Activated CD4-positive, alpha-beta T cell treated with anti-CD3 and anti-CD28 coated beads, Interleukin-2, amount 50 U/mL, for 4 hours (primary cell): ENCODE measurements at regions not wholly inside any gene's neighbourhood (a gene's known extent, or its start where the extent isn't known, plus 50 kb on each side); places are given as distances from the start of the nearest gene placed in this dataset.

Source experiments
- DNase-seq, 2 experiments: peaks; one replicate each; pipeline ENCODE4 v3.0.0-alpha.2; 2020

DNA sequence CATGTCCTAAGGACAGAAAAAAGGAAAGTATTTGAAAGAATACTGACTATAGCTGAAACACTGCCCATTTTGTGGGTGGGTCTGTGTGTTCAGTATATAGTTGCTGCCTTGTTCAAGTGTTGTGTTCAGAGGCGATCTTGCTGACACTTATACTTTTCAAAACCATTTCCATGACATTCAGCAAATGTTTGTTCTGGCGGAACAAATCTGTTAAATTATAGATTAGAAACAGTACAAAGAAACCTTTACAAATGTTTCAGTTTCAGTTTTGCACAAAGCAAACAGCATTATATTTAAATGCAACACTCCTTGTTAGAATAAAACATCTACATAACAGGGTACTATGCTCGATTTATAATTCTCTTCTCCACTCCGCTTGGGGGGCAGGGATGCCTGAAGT lies 2276.3 kb downstream of the MAT2B start:
- DNase-seq: no peak

DNA sequence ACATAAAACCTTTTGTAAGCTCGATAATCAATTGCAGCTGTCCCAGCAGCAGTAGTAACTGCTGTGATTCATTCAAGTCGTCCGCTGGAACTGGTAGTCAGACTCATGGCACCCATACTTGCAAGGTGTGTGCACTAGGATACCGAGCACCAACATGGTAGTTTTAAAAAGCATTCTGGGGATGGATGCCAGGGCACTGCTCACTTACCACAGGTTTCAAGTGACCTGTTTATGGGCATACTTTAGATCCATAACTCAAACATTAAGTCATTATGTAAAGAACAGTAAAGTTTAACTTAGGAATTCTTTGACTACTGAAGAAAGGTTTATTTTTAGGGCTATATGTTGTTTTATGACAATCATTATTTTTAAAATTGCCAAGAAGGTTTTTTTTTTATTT lies 2277.6 kb downstream of the MAT2B start:
- no peak for DNase-seq

DNA sequence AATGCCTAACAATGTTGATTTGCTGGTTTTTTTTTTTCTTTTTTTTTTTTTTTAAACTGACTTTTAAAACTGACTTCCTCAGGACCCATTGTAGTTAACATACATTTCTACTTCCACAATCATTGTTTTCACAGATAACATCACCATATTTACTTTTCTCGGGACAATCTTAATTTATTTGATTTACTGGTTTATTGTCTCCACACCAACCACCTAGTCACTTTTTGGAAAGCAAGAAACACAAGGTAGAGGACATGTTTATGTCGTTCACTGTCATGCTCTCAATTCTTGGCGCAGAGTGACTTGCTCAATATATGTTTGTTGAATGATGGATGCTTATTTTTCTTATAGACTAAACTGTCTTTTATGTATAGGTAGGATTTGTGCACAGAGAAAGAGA lies 2280.7 kb downstream of the MAT2B start:
- DNase-seq: no peak

DNA sequence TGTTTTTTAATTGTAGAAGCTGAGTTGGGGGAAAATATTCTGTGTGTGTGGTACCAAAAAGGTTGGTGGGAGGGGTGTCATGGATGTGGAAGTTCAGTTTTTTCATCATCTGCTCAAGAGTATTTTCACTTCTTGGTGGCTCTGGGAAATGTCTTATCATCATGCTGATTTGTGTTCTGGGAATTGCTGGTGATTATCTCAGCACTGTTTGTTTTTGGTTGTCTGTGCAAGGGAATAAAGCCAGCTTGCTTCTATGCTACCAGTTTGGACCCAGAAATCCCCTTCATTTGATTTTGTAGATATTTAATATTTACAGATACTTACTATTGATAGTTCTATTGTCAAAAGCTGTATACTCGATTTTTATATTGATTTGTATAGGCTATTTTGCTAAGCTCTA lies 2289.7 kb downstream of the MAT2B start:
- no peak for DNase-seq

DNA sequence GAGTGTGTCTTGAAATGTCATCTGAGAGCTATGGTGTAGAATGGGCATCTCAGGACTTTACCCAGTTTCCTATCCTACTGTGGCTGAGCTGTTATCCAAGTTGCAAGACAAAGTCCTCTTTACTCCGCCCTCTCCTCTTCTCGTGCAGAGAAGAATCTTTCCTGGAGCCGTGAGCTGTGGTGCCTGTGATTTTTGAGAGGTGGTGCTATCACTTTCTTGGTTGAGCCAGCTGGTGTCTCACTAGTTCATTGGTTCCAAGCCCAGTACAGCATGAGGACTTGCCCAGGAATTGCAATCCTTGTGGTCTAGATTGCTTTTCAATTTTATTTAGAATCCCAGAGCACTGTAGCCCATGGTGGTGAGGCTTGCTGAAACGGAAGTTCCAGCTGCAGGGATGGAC lies 2300.3 kb downstream of the MAT2B start:
- no peak for DNase-seq

DNA sequence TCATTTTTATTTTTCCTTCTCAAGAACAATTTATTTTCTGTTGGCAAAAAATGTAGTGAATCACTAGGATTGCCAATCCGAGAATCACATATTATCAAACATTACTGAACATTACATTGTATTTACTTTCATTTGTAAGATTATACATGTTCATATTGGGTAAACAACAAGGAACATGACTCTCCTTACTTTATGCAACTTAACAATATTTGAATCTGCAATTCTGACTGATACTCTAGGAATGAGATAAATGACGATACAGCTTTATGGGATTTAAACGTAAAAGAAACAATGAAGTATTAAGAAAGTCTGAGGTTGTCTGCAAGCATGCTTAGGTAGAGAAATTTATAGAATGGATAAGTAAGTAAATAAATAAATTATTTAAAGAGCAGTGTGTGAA lies 2302.9 kb downstream of the MAT2B start:
- DNase-seq: no peak

DNA sequence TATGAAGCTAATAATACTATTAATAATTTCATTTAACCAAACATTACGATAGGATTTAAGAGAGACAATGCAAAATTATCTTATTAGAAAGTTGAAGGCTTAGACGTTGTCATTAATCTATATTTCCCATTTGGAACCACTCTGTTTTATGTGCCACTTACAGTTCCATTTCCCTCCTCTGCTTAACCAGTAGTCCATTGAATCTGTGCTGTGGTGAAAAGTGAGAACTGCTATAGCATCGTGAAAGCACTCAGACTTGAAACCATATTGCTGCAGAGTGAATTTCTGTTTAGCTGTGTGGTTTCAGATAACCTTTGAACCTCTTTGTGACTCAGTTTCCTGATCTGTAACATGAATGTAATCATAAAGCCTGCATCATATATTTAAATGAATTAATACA lies 2304.5 kb downstream of the MAT2B start:
- no peak for DNase-seq

DNA sequence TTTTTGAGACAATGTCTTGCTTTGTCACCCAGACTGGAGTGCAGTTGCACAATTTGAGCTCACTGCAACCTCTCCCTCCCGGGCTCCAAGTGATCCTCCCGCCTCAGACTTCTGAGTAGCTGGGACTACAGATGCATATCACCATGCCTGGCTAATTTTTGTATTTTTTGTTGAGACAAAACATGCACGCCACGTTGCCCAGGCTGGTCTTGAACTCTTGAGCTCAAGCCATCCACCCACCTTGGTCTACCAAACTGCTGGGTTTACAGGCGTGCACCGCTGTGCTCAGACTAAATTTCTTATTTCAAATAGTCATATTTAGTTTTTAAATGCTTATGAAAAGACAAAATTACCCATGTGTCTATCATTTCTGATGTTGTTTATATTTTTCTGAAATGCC lies 2324.1 kb downstream of the MAT2B start:
- no peak for DNase-seq

DNA sequence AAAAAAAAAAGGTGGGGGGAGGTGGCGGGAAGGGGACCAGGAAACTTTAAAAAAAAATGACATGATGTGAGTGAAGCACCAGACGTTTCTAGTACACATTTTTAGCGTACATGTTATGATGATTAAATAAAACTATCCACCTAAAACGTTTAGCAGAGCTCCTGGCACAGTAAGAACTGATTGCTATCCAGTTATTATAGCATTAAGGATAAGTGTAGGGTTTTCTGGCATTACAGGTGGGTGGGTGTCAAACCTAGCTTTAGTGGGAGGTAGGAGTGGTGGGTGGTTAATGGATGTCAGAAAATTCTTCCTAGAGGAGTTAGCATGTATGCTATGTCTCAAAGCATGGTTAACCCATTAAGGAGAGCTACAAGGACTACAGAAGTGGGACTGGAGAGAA lies 2329.5 kb downstream of the MAT2B start:
- no peak for DNase-seq

DNA sequence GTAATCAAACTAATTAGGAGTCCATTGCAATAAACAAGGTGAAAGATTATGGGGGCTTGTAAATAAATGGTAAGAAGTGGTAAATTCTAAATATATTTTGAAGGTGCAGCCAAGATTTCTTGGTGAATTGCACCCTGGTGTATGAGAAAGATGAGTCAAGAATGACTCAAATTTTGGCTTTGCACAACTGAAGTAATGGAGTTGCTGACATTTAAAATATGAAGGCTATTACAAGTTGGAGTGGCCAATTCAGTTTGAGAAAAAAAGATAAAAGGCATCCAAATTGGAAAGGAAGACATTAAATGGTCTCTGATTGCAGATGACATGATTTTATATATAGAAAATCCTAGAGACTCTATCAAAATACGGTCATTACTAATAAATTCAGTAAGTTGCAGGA lies 2330.6 kb downstream of the MAT2B start:
- no peak for DNase-seq

DNA sequence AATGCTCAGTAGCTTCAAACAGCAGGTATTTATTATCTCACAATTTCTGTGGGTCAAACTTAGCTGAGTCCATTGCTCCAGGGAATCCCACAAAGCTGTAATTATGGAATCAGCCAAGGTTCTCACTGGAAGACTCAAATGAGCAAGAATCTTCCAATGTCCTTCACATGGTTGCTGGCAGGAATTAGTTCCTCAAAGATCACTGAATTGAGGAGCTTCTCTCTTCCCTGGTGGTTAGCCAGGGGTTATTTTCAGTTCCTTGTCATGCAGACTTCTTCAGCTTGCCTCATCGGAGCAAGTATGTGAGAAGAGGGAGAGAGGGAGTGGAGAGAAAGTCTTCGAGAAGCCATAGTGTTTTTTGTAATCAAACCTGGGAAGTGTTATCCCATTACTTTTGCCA lies 2331.9 kb downstream of the MAT2B start:
- no peak for DNase-seq

DNA sequence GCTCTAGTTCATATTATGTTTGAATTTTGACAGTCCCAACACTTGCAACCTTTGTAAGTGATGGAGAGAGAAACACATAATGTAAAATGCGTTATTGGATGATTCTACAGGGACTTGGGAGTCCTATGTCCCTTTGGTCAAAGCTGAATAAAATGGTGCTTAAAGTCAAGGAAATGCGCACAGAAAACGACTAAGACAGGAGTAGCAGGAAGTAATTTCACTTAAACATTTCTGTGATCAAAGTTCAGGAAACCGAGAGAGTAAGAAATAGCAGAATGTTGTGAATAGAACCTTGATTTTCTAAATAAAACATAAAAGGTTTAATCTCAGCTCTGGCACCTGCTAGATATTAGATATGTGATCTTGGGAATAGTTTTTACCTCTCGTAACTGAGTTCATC lies 2339.2 kb downstream of the MAT2B start:
- DNase-seq: no peak

DNA sequence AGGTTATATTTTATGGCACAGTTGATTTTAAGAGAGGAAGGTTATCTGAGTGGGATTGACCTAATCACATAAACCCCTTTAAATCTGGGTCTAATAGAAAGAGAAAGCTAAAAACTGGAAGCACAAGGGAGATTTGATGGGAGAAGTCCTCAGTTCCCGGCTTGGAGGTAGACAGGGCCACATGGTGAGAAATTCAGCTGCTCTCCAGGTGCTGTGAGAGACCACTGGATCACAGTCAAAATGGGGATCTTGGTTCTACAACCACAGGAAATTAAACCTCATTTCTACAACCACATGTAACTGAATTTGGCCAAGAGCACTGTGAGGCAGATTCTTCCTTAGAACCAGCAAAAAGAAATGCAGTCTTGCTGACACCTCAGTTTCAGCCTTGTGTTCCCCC lies 2352.7 kb downstream of the MAT2B start:
- DNase-seq: no peak

DNA sequence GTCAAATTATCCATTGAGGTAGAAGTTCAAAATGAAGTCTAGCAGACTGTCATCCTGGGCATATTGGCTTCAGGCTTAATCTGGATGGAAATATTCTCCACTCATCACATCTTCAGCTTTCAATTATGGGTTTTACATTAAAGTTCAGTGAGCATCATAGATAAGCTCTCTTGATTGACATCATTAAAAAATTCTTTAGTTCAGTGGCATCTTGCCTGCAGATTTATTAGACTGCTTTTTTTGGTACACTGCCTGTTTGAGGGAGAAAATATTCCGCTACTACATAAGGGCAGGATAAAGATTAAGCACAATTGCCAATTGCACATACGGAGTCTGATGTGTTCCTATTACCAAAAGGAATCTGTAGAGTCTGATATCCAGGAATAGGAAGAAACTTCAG lies 2353.8 kb downstream of the MAT2B start:
- no peak for DNase-seq

DNA sequence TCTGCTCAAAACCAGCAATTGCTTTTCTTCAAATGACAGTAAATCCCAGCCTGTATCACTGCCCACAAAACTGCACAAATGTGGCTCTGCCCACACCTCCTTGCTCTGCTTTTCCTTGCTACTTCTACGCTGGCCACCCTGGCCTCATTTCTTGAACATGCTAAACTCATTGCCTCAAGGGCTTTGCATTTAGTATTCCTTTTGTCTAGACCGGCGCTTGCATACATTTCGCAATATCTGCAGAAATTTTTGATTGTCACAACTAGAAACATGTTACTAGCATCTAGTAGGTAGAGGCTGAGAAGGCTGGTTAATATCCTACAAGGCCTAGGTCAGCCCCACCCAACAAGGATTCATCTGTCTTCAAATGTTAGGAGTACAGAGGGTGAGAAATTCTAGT lies 2357.8 kb downstream of the MAT2B start:
- no peak for DNase-seq

DNA sequence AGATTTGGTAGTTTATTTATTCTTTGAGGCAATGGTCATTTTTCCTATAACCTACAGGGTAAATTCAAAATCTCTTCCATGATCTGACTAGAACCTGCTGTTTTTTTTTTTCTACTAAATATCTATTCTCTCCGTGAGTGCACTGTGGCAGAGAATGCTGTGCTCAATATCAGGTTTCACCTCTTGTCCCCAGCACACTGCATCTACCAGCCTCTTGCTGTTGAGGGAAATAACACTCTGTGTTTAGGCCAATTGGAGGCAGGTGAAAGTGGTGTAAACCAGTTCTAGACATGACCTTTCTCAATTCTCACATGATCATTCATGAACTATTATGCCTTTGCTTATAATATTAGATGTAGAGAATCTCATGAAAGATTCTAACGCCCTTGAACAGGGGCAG lies 2365.9 kb downstream of the MAT2B start:
- DNase-seq: no peak

DNA sequence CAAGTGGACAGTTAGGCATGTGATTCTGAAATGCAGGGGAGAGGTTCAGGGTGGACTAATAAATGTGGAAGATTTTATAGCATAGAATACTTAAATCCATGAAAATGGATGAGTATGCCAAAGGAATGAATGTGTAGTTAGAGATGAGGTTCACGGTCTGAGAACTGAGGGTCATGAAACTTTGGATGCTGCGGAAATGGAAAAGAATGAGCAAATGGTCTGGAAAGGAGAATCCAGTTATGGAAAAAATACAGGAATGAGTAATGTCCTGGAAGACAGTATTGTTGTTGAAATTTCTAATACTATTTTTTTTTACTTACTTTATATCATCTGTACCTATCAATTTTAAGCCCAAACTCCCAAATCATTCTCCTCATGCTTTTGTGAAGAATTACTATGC lies 2369.4 kb downstream of the MAT2B start:
- no peak for DNase-seq

DNA sequence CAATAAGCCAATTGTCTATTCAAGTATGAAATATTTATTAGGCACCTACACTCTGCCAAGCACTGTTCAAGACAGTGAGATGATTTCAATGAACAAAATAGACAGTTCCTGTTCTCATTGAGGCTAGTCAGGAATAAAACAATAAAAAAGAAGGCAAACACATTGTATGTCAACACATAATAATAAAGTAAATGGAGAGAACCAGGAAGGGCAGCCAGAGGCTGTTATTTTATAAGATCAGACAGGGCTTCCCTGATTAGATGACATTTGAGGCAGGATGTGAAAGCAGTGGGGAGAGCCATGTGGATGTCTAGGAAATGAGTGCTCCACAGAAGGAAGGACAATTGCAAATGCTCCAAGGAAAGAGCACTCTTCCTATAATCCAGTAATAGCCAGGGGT lies 2371.1 kb downstream of the MAT2B start:
- DNase-seq: no peak

DNA sequence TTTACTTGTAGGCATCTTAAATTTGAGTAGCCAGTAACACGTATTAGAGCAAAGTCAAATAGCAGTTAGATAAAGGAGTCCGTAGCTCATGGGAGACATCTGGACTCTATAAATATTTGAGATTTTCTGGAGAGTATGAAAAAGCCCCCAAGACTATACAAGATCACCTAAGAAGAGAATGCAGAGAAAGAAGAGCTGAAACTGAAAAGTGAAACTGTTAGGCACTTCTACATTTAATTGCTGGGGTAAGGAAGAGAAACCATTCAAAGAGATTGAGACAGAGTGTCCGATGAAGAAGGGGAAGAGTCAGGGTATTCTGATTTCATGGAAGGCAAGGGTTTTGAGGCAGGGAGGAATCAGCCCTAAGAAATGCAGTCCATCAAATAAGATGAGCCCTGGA lies 2372.1 kb downstream of the MAT2B start:
- DNase-seq: no peak

DNA sequence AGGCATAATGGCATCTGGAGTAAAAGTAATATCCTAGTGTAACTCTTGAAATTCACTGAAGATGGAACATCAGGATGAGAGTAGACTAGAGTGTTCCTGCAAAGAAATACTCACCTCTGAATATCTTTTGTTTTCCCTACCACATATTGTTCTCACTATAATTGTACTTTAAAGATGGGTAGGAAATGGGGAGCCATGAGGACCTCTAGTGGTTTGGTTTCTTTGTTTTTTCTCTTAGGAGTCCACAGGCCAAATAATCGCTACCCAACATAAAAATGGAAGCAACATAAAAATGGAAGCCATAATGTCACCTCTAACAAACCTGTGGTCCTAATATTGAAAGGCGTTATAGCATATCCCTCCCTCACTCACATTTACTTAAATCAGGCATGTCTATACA lies 2375.8 kb downstream of the MAT2B start:
- DNase-seq: no peak

DNA sequence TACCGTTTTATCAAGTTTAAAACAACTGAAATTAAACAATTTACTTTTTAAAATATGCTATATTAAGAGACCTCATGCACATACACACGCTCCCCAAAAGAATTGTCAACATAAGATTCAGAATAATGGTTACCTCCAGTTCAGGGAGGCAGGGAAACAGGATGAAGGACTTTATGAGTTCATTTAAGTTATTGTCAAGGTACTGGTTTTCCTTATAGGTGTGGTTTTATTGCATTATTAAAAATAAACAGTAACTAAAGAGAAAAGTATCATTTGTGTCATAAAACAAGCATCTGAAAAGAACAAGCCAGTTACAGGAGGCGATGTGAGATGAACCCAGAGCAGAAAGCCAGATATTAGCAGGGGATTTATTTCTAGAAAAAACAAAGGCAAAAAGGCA lies 2376.7 kb downstream of the MAT2B start:
- DNase-seq: no peak

DNA sequence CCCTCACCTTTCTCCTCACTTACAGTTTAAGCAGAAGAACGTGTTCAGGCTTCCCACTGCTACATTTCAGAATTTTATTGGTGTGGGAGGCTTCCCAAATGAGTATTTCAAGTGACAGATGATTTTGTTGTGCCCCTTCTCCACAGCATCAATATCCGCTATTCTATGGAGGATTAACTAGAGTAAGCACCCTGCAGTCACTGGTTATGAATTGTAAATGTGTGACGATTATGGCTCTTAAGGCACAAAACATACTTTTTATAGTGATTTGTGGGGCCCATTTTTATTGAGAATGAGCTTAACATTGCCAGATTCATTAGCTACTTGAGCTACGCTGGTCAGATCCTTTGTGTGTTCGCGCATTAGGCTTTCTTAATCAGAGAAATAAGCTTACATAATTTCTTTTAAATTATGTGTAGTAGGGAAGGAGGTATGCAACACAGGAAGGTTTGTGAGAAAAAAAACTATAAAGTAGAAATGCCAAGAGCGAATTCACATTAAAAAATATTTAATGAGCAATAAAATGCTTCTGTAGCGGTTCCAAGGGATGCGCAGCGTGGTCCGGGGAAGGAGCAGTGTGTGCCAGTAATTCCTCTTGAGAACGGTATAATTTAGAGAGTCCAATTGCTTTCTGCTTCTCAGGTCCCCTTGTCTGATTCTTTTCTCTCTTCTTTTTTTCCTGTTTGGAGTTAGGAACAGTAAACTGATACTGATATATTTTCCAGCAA lies 2380.4 kb downstream of the MAT2B start:
- DNase-seq: no peak

DNA sequence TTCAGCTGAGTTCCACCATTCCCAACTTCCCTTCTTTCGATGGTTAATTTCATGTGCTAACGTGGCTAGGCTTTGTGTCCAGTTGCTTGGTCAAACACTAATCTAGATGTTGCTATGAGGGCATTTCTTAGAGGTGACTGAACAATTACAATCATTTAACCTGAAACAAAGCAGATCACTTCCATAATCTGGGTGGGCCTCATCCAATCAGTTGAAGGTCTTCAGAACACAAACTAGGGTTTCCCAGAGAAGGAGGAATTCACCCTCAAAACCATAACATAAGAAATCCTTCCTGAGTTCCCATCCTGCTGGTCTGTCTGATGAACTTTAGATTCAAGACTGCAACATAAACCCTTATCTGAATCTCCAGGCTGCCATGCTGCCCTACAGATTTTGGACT lies 2381.7 kb downstream of the MAT2B start:
- DNase-seq: no peak

DNA sequence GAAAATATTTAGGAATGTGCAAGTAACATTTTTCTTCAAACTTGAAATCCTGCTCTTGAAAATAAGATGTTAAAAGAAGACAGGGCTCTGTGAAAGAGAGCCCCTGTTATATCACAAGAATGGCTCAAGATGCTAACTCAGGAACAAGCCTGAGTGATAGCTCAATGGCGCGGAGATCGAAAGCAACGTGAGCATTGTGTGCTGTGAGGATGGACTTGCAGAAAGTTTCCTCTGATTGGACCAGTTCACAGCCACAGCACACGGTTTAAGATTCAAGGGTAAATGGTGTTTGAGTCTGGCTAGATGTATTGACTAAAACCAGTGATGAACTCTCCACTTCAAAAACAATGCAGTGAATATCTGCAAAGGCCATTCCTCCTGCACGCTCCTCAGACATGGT lies 2387.0 kb downstream of the MAT2B start:
- no peak for DNase-seq

DNA sequence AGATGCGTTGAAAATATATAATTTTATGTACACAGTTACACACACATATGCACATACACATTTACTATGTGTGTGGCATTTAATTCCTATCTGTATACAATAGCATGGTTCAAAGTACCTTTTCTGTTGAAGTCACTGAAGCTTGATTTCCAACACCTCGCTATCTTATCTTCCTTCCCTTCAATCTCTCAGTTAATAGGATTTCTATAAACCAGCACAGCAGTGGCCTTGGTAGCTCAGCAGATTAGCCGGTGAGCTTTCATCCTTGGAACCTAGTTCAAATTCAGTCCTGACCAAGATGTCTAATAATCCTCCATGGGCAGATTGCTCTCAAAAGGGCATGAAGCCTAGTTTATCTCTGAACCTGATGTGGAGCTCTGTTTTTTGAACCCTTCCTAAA lies 2389.5 kb downstream of the MAT2B start:
- no peak for DNase-seq

DNA sequence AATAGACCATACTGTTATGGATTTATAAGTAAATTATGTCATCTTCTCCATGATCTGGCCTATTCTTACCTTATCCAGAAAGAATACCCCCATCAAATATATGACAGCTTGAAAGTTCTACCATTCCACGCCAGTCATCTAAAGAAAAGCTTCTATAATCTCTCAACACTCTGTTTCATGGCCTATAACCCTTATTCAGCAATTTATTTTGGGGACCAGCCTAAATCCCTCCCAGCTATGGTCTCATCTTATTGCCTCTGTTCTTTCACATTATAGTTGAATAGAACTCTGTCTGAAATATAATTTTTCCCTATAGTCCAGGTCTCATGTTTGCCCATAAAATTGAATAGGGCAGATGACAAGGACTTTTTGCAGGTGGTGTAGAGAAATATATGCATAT lies 2387.6 kb upstream of the WWC1 start:
- DNase-seq: no peak
